CD14-positive monocyte (primary cell): ENCODE measurements at regions not wholly inside any gene's neighbourhood (a gene's known extent, or its start where the extent isn't known, plus 50 kb on each side); places are given as distances from the start of the nearest gene placed in this dataset.

Experiments used
- DNase-seq, 3 donors: peaks; one replicate each; pipeline ENCODE4 v3.0.0-alpha.2; 2011 to 2022
- H2AFZ ChIP-seq: 2 replicates; pipeline ENCODE4 v1.6.0; 2012; ENCODE audit warnings: mild to moderate bottlenecking, low read depth, low read length, inconsistent platforms; ENCODE audit not compliant: insufficient read depth, poor library complexity, severe bottlenecking
- H3K27ac ChIP-seq, 2 donors: 1 replicate in 1 of 2; 2 replicates in 1 of 2; pipeline ENCODE4 v1.5.1; 2012 to 2013; ENCODE audit warnings: low read length in 2 of 2, control low read depth in 1 of 2, inconsistent platforms in 1 of 2, low read depth in 1 of 2, mild to moderate bottlenecking in 1 of 2
- H3K27me3 ChIP-seq, 2 donors: one replicate each; pipeline versions ENCODE4 v1.6.0 to v1.6.1; 2011 to 2013; ENCODE audit warnings: low read length in 2 of 2; ENCODE audit not compliant: control insufficient read depth in 2 of 2, insufficient read depth in 2 of 2
- H3K36me3 ChIP-seq, 2 donors: replicated peaks in 1 of 2; 1 replicate in 1 of 2; 2 replicates in 1 of 2; pipeline versions ENCODE4 v1.5.1 to v1.6.1; 2012 to 2013; ENCODE audit warnings: low read length in 2 of 2, control low read depth in 1 of 2, inconsistent platforms in 1 of 2, mild to moderate bottlenecking in 1 of 2; ENCODE audit not compliant: insufficient read depth in 2 of 2, control insufficient read depth in 1 of 2
- H3K4me1 ChIP-seq, 2 donors: 1 replicate in 1 of 2; 2 replicates in 1 of 2; pipeline versions ENCODE4 v1.5.1 to v1.6.1; 2012 to 2013; ENCODE audit warnings: low read length in 2 of 2, control low read depth in 1 of 2, inconsistent platforms in 1 of 2, mild to moderate bottlenecking in 1 of 2, moderate library complexity in 1 of 2; ENCODE audit not compliant: insufficient read depth in 2 of 2, control insufficient read depth in 1 of 2
- H3K4me2 ChIP-seq: replicated peaks from 2 replicates; pipeline ENCODE3; 2012; ENCODE audit warnings: low read length, moderate library complexity, mild to moderate bottlenecking; ENCODE audit not compliant: poor library complexity, severe bottlenecking; ENCODE audit errors: extremely low read depth
- H3K4me3 ChIP-seq, 3 experiments: fragments of 200-600 bp in 1 of 3; sonication (generic) in 1 of 3; replicated peaks in 1 of 3; 1 replicate in 2 of 3; 2 replicates in 1 of 3; pipeline ENCODE4 v1.5.1; 2011 to 2013; ENCODE audit warnings: low read length in 3 of 3, mild to moderate bottlenecking in 3 of 3, control low read depth in 2 of 3, low read depth in 2 of 3, inconsistent platforms in 1 of 3, moderate library complexity in 1 of 3
- H3K79me2 ChIP-seq: 2 replicates; pipeline ENCODE4 v1.6.0; 2012; ENCODE audit warnings: mild to moderate bottlenecking, control low read depth, inconsistent platforms, low read length, moderate library complexity; ENCODE audit not compliant: insufficient read depth
- H3K9ac ChIP-seq: 2 replicates; pipeline ENCODE4 v1.6.0; 2017; ENCODE audit warnings: low read length, mild to moderate bottlenecking; ENCODE audit not compliant: insufficient read depth, poor library complexity, severe bottlenecking
- H3K9me3 ChIP-seq, 2 donors: replicated peaks in 1 of 2; 1 replicate in 1 of 2; 2 replicates in 1 of 2; pipeline versions ENCODE4 v1.5.1 to v1.6.1; 2012 to 2013; ENCODE audit warnings: low read length in 2 of 2, control low read depth in 1 of 2; ENCODE audit not compliant: control insufficient read depth in 1 of 2, insufficient read depth in 1 of 2
- H4K20me1 ChIP-seq: 2 replicates; pipeline ENCODE4 v1.6.0; 2012; ENCODE audit warnings: mild to moderate bottlenecking, low read length, control low read depth, moderate library complexity; ENCODE audit not compliant: insufficient read depth
- H3K27ac Mint-ChIP-seq, 7 donors: one replicate each; pipeline ENCODE4 v1.8.0; 2020; ENCODE audit warnings: mild to moderate bottlenecking in 7 of 7, mixed read lengths in 7 of 7, moderate library complexity in 6 of 7, inconsistent platforms in 2 of 7
- H3K27me3 Mint-ChIP-seq, 3 donors: one replicate each; pipeline ENCODE4 v1.8.0; 2021 to 2022; ENCODE audit warnings: low read depth in 3 of 3, mild to moderate bottlenecking in 3 of 3, mixed read lengths in 3 of 3, moderate library complexity in 3 of 3, inconsistent platforms in 1 of 3
- H3K36me3 Mint-ChIP-seq, 2 donors: one replicate each; pipeline ENCODE4 v1.8.0; 2020; ENCODE audit warnings: mixed read lengths in 2 of 2, inconsistent platforms in 1 of 2, mild to moderate bottlenecking in 1 of 2
- H3K4me1 Mint-ChIP-seq: one replicate; pipeline ENCODE4 v1.8.0; 2020; ENCODE audit warnings: mild to moderate bottlenecking, mixed read lengths
- H3K4me3 Mint-ChIP-seq, 2 donors: one replicate each; pipeline ENCODE4 v1.8.0; 2020; ENCODE audit warnings: mild to moderate bottlenecking in 2 of 2, mixed read lengths in 2 of 2, moderate library complexity in 1 of 2
- H3K9me3 Mint-ChIP-seq, 7 donors: one replicate each; pipeline ENCODE4 v1.8.0; 2020 to 2022; ENCODE audit warnings: mixed read lengths in 7 of 7, mild to moderate bottlenecking in 6 of 7, moderate library complexity in 6 of 7, inconsistent platforms in 2 of 7
- CTCF ChIP-seq: fragments of 200-600 bp; IDR thresholded peaks from one replicate; pipeline ENCODE4 v1.8.0; 2022; ENCODE audit warnings: antibody characterized with exemption, mild to moderate bottlenecking
- WGBS: methylation state at CpG from one replicate; pipeline ENCODE4 v1.1.5; 2013; ENCODE audit warnings: missing lambda C conversion rate; ENCODE audit not compliant: insufficient coverage; 5-methylcytosine and 5-hydroxymethylcytosine counted together
- intact Hi-C, 2 donors: fragments of 100-400 bp; cut with micrococcal nuclease; formaldehyde crosslinking; loops; one replicate each; pipeline versions ENCODE4 v1.15.0 to v1.15.1; 2023

- no CpG with 5 or more reads among the region's 3 CpGs for WGBS
- DNase-seq = no peak
- H3K4me3 Mint-ChIP-seq = no peak overlapping the region
- Histone ChIP-seq H3K4me2 (no peak overlapping the region), H3K36me3 (no peaks in the 10 kb centered on the region), H3K4me1 (no peaks in the 10 kb centered on the region), H3K27ac (no peak overlapping the region), H3K27me3 (no peaks in the 10 kb centered on the region), H2AFZ (no peak overlapping the region), H4K20me1 (no peaks in the 10 kb centered on the region), H3K79me2 (no peaks in the 10 kb centered on the region), H3K4me3 (no peak overlapping the region), H3K9ac (no peak overlapping the region), H3K9me3 (no peaks in the 10 kb centered on the region)
- peaks cover 0 to 1% (median 0%) of the 10 kb centered on the region in 7 donors for H3K9me3 Mint-ChIP-seq
- H3K27me3 Mint-ChIP-seq = no peaks in the 10 kb centered on the region
- H3K4me1 Mint-ChIP-seq = no peaks in the 10 kb centered on the region
- TF ChIP-seq CTCF = no peak
- H3K27ac Mint-ChIP-seq = no peak overlapping the region
- intact Hi-C loops = no loop called here
- no peaks in the 10 kb centered on the region for H3K36me3 Mint-ChIP-seq
Observed at GRCh38 chrY:19973012-19973411, 228.5 kb upstream of the KDM5D start.

GRCh38 chrY:19947702-19948101 is 203.2 kb upstream of the KDM5D start:
- Histone ChIP-seq H2AFZ (no peak overlapping the region), H3K27ac (no peak overlapping the region), H3K9me3 (no peaks in the 10 kb centered on the region), H3K79me2 (no peaks in the 10 kb centered on the region), H3K9ac (no peak overlapping the region), H3K4me2 (no peak overlapping the region), H3K27me3 (no peaks in the 10 kb centered on the region), H4K20me1 (no peaks in the 10 kb centered on the region), H3K36me3 (no peaks in the 10 kb centered on the region), H3K4me1 (no peaks in the 10 kb centered on the region), H3K4me3 (no peak overlapping the region)
- H3K9me3 Mint-ChIP-seq = no peaks in the 10 kb centered on the region
- intact Hi-C loops = no loop called here
- H3K4me1 Mint-ChIP-seq = no peaks in the 10 kb centered on the region
- no peaks in the 10 kb centered on the region for H3K36me3 Mint-ChIP-seq
- no peak overlapping the region for H3K27ac Mint-ChIP-seq
- H3K27me3 Mint-ChIP-seq = no peaks in the 10 kb centered on the region
- H3K4me3 Mint-ChIP-seq = no peak overlapping the region
- TF ChIP-seq CTCF = no peak
- DNase-seq = no peak
